Progenitor cell of endocrine pancreas (in vitro differentiated cells): ENCODE measurements at regions not wholly inside any gene's neighbourhood (a gene's known extent, or its start where the extent isn't known, plus 50 kb on each side); places are given as distances from the start of the nearest gene placed in this dataset.

Source experiments
- DNase-seq: peaks from one replicate; pipeline ENCODE4 v3.0.0; 2021; ENCODE audit warnings: low spot score; ENCODE audit not compliant: unreplicated experiment
- H3K27ac Mint-ChIP-seq: 2 replicates; pipeline ENCODE4 v1.8.0; 2021; ENCODE audit warnings: mild to moderate bottlenecking, moderate library complexity, mixed read lengths
- H3K27me3 Mint-ChIP-seq: 2 replicates; pipeline ENCODE4 v1.8.0; 2021; ENCODE audit warnings: mixed read lengths
- H3K36me3 Mint-ChIP-seq: 2 replicates; pipeline ENCODE4 v1.8.0; 2022; ENCODE audit warnings: mixed read lengths; ENCODE audit not compliant: insufficient read depth
- H3K4me1 Mint-ChIP-seq: 2 replicates; pipeline ENCODE4 v1.8.0; 2021; ENCODE audit warnings: low read depth, mixed read lengths
- H3K4me3 Mint-ChIP-seq: 2 replicates; pipeline ENCODE4 v1.8.0; 2021; ENCODE audit warnings: low read depth, mild to moderate bottlenecking, moderate library complexity, mixed read lengths
- H3K9me3 Mint-ChIP-seq: 2 replicates; pipeline ENCODE4 v1.8.0; 2021; ENCODE audit warnings: low read depth, mixed read lengths
- TF ChIP-seq, protein P1 (sequence below): fragments of 200-600 bp; sonication (generic); IDR thresholded peaks from one replicate; pipeline ENCODE4 v1.5.0; 2021; ENCODE audit warnings: antibody characterized with exemption, mild to moderate bottlenecking; ENCODE audit not compliant: unreplicated experiment

DNA sequence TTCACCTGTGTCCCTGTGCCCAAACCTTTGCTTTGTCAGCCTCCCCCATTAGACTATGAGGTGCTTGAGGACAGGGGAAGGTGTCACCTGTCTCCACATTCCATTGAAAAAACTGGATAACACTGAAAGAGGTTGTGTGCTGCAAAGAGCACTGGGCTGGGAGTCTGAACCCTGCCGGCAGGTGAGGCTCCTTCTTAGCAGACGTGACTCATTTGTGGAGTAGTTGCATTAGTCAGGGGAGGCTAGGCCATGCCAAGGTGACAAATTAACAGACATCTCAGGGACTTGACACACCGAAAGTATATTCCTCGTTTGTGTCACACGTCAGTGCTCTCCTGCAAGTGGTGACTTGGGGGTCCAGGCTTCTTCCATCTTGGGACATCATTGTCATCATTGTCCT is 95.9 kb upstream of the STX18 start:
- H3K27me3 Mint-ChIP-seq = peaks cover 26% of the 10 kb centered on the region
- no peak overlapping the region for H3K4me3 Mint-ChIP-seq
- peaks cover 4% of the 10 kb centered on the region for H3K36me3 Mint-ChIP-seq

DNA sequence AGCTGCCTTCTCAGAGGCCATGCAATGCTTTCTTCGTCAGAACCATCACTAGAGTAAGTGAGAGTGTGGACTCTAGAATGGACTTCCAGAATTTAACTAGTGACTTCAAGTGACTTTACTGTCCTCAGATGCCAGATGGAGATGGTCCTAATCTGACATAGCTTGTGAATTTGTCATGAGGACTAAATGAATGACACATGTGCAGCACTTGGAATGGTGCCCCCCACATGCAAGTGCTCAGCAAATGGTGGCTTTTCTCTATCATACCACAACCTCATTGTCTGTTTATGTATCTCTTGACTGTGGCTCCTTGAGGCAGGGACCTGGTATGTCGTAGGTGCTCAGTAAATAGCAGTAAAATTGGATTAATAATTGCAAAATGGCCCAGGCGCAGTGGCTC is 91.6 kb upstream of the STX18 start:
- no peak overlapping the region for H3K27ac Mint-ChIP-seq
- no peaks in the 10 kb centered on the region for H3K4me1 Mint-ChIP-seq
- H3K36me3 Mint-ChIP-seq = peaks cover 4% of the 10 kb centered on the region
- no peaks in the 10 kb centered on the region for H3K27me3 Mint-ChIP-seq
- no peak overlapping the region for H3K4me3 Mint-ChIP-seq
- TF ChIP-seq, protein P1, sequence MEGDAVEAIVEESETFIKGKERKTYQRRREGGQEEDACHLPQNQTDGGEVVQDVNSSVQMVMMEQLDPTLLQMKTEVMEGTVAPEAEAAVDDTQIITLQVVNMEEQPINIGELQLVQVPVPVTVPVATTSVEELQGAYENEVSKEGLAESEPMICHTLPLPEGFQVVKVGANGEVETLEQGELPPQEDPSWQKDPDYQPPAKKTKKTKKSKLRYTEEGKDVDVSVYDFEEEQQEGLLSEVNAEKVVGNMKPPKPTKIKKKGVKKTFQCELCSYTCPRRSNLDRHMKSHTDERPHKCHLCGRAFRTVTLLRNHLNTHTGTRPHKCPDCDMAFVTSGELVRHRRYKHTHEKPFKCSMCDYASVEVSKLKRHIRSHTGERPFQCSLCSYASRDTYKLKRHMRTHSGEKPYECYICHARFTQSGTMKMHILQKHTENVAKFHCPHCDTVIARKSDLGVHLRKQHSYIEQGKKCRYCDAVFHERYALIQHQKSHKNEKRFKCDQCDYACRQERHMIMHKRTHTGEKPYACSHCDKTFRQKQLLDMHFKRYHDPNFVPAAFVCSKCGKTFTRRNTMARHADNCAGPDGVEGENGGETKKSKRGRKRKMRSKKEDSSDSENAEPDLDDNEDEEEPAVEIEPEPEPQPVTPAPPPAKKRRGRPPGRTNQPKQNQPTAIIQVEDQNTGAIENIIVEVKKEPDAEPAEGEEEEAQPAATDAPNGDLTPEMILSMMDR = no peak
- H3K9me3 Mint-ChIP-seq = peaks cover 5% of the 10 kb centered on the region
- DNase-seq = no peak

More for the DNA sequence above, 95.9 kb upstream of the STX18 start:
- no peaks in the 10 kb centered on the region for H3K9me3 Mint-ChIP-seq
- TF ChIP-seq, protein P1 = no peak
- peaks cover 14% of the 10 kb centered on the region for H3K4me1 Mint-ChIP-seq
- DNase-seq = no peak
- H3K27ac Mint-ChIP-seq = no peak overlapping the region

DNA sequence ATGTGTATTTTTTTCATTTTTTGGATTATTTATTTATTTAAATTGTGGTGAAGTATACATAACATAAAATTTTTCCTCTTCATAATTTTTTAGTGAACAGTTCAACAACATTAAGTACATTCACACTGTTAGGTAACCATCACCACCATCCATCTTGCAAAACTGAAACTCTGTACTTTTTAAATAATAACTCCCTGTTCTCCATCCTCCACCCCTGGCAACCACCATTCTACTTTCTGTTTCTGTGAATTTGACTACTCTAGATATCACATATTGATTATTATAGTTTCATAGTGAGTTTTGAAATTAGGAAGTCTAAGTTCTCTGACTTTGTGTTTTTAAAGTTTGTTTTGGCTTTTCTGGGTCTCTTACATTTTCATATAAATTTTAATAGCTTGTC is 89.3 kb upstream of the STX18 start:
- Mint-ChIP-seq H3K4me3 (no peak overlapping the region), H3K27ac (no peak overlapping the region), H3K27me3 (no peaks in the 10 kb centered on the region), H3K4me1 (no peaks in the 10 kb centered on the region), H3K9me3 (peaks cover 5% of the 10 kb centered on the region), H3K36me3 (peaks cover 4% of the 10 kb centered on the region)
- TF ChIP-seq, protein P1 = no peak
- no peak for DNase-seq

DNA sequence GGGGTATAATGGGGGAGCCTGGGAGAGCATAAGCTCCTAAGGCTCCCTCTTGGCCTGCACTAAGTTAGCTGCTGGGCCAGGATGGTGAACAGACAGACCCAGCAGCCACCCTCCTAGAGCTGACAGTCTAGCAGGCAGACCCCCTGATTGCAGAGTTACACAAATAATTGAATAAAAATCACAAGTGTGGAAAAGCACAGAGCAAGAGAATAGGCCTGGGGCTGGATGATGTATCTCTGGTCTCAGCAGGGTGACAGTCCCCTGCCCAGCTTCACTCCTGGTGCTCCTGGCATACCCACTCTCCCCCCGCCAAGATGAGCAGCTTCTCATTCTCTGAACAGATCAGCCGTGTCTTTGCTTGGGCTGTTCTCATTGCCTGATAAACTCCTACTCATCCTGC is 86.1 kb upstream of the STX18 start:
- H3K4me3 Mint-ChIP-seq = no peak overlapping the region
- H3K27me3 Mint-ChIP-seq = no peaks in the 10 kb centered on the region
- TF ChIP-seq, protein P1 = no peak
- DNase-seq = no peak
- peaks cover 5% of the 10 kb centered on the region for H3K9me3 Mint-ChIP-seq
- H3K4me1 Mint-ChIP-seq = no peaks in the 10 kb centered on the region
- no peak overlapping the region for H3K27ac Mint-ChIP-seq
- no peaks in the 10 kb centered on the region for H3K36me3 Mint-ChIP-seq

DNA sequence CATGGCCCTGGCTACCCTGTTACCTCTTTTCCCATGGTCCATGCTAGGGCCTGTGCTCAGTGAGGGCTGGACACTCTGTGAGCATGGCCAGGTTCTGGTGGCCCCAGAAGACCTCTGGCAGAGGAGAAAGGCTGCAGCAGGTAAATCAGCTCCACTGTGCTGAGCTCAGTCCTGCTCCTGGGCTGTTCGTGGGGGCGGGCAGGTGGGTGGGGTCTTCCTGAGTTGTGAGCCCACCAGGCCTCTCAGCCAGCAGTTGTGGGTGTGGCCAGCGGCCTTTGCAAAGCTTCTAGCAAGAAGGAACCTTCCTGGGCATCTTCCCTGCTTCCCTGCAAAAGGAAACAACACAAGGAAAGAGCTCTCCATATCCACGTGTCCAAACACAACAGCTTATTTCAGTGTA is 85.3 kb upstream of the STX18 start:
- H3K27ac Mint-ChIP-seq = no peak overlapping the region
- H3K4me1 Mint-ChIP-seq = no peaks in the 10 kb centered on the region
- no peaks in the 10 kb centered on the region for H3K27me3 Mint-ChIP-seq
- no peaks in the 10 kb centered on the region for H3K36me3 Mint-ChIP-seq
- no peak overlapping the region for H3K4me3 Mint-ChIP-seq
- H3K9me3 Mint-ChIP-seq = peaks cover 5% of the 10 kb centered on the region
- no peak for DNase-seq
- TF ChIP-seq, protein P1 = no peak
